ENCODE measurements at regions not wholly inside any gene's neighbourhood (a gene's known extent, or its start where the extent isn't known, plus 50 kb on each side); places are given as distances from the start of the nearest gene placed in this dataset.

- TF ChIP-seq, protein P1, sequence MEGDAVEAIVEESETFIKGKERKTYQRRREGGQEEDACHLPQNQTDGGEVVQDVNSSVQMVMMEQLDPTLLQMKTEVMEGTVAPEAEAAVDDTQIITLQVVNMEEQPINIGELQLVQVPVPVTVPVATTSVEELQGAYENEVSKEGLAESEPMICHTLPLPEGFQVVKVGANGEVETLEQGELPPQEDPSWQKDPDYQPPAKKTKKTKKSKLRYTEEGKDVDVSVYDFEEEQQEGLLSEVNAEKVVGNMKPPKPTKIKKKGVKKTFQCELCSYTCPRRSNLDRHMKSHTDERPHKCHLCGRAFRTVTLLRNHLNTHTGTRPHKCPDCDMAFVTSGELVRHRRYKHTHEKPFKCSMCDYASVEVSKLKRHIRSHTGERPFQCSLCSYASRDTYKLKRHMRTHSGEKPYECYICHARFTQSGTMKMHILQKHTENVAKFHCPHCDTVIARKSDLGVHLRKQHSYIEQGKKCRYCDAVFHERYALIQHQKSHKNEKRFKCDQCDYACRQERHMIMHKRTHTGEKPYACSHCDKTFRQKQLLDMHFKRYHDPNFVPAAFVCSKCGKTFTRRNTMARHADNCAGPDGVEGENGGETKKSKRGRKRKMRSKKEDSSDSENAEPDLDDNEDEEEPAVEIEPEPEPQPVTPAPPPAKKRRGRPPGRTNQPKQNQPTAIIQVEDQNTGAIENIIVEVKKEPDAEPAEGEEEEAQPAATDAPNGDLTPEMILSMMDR (IDR thresholded peaks at IDR 0.05 in 2 of 3, conservative IDR thresholded peaks at IDR 0.05 in 1 of 3; ENCODE audit: borderline replicate concordance in 1 of 3, insufficient read depth in 1 of 3, low read depth in 2 of 3, low read length in 2 of 3): no peak
- TF ChIP-seq POLR2A (IDR thresholded peaks at IDR 0.05; ENCODE audit: borderline replicate concordance, extremely low read depth, insufficient read depth, insufficient read length) (no peak), SP1 (IDR thresholded peaks at IDR 0.05; ENCODE audit: low read depth) (no peak), ATF3 (IDR thresholded peaks at IDR 0.05) (no peak), EZH2phosphoT487 (IDR thresholded peaks at IDR 0.05; ENCODE audit: borderline replicate concordance) (no peak), EZH2 (IDR thresholded peaks at IDR 0.05) (no peak), JUND (IDR thresholded peaks at IDR 0.05) (no peak), RAD21 (IDR thresholded peaks at IDR 0.05; ENCODE audit: low read depth) (no peak), ZFX (IDR thresholded peaks at IDR 0.05) (no peak), EGR1 (IDR thresholded peaks at IDR 0.05; ENCODE audit: low read depth) (no peak), SIN3A (IDR thresholded peaks at IDR 0.05; ENCODE audit: low read depth) (no peak), REST (IDR thresholded peaks at IDR 0.05; ENCODE audit: low read depth) (no peak), CEBPB (IDR thresholded peaks at IDR 0.05; ENCODE audit: low read depth) (no peak), ELF1 (IDR thresholded peaks at IDR 0.05; ENCODE audit: borderline replicate concordance, low read depth) (no peak)
These were observed 330.3 kb downstream of the HTR1B start for GRCh38 chr6:77133031-77133430.
